ENCODE measurements at regions not wholly inside any gene's neighbourhood (a gene's known extent, or its start where the extent isn't known, plus 50 kb on each side); places are given as distances from the start of the nearest gene placed in this dataset.

DNA sequence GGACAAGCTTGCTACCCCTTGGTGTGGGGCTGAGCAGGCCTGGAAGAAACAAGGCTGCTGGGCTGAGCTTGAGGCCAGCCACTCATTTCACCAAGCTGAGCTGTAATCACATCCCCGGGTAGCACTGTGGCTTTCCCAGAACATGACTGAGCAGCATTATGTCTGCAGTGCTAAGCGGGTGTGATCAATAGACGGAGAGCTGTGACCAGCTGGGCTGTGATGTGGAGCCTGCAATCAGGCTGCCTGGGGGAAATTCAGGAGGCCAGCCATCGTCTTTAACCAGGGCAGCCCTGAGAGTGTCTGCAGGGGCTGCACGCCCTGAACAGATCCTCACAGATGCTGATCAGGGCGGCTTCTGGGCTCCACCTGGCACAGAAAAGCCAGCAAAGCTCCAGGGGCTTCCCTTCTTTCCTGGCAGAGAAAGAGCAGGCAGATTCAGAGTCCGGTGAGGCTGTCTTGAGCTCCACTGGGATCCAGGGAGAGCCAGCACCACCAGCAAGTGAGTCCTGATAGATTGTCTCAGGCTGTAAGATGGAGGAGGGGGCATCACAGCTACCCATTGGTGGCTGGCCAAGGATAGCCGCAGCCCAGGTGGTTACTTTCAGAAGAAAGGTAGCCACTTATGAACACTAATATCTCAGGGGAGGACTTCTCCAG lies 165.9 kb downstream of the NRN1 start:
- Histone ChIP-seq H3K4me1 (ENCODE audit: insufficient read depth, low read length) (no peaks in the 10 kb centered on the region), H3K23me2 (ENCODE audit: insufficient read length, low read depth, low read length, poor library complexity, severe bottlenecking) (no peaks in the 10 kb centered on the region), H2AK5ac (ENCODE audit: insufficient read length, low read length) (no peak overlapping the region), H3K23ac (ENCODE audit: insufficient read length, low read depth, low read length) (no peak overlapping the region), H2BK120ac (ENCODE audit: low read depth, low read length, poor library complexity, severe bottlenecking) (no peak overlapping the region), H4K91ac (ENCODE audit: insufficient read length, low read depth, low read length) (no peak overlapping the region), H3K4ac (ENCODE audit: low read depth, low read length) (no peak overlapping the region), H3K18ac (ENCODE audit: insufficient read length, low read depth, low read length) (no peak overlapping the region), H4K8ac (replicated peaks; ENCODE audit: insufficient read length, low read depth, low read length) (no peak overlapping the region), H4K5ac (ENCODE audit: insufficient read length, low read depth, low read length) (no peak overlapping the region), H3K27me3 (ENCODE audit: insufficient read depth, low read length) (peaks cover 6% of the 10 kb centered on the region; the same call in 1 of the 2 replicates), H3K79me1 (ENCODE audit: insufficient read depth, low read depth, low read length, poor library complexity, severe bottlenecking) (no peaks in the 10 kb centered on the region), H3K27ac (ENCODE audit: insufficient read length, low read depth, low read length) (no peak overlapping the region), H3K56ac (ENCODE audit: insufficient read length, low read depth, low read length) (no peak overlapping the region), H4K20me1 (ENCODE audit: control insufficient read depth, insufficient read depth, insufficient read length) (no peaks in the 10 kb centered on the region), H3T11ph (ENCODE audit: low read length) (no peak overlapping the region), H2BK20ac (ENCODE audit: low read depth, low read length, poor library complexity, severe bottlenecking) (no peak overlapping the region), H3K9me3 (ENCODE audit: control insufficient read depth, low read depth, low read length) (no peaks in the 10 kb centered on the region), H2BK5ac (ENCODE audit: insufficient read length, low read length) (no peak overlapping the region), H3K14ac (ENCODE audit: insufficient read depth, low read length) (no peak overlapping the region), H2AFZ (ENCODE audit: low read length) (no peak overlapping the region), H3K4me2 (ENCODE audit: insufficient read depth, insufficient read length, low read length) (no peak overlapping the region), H3K79me2 (ENCODE audit: insufficient read depth, low read length) (no peaks in the 10 kb centered on the region), H3K9ac (ENCODE audit: extremely low read depth, insufficient read length, low read length) (no peak overlapping the region), H2BK15ac (ENCODE audit: low read depth, low read length) (no peak overlapping the region), H2BK12ac (ENCODE audit: insufficient read length, low read depth, low read length) (no peak overlapping the region)
- Mint-ChIP-seq H3K36me3 (ENCODE audit: insufficient read depth in 1 of 3, low read depth in 3 of 3) (no peaks in the 10 kb centered on the region; a peak in 1 of 7 replicates), H3K4me3 (no peak overlapping the region), H3K4me1 (no peaks in the 10 kb centered on the region), H3K27ac (no peak overlapping the region), H3K27me3 (ENCODE audit: low read depth) (peaks cover 87% of the 10 kb centered on the region), H3K9me3 (peaks cover 3 to 7% of the 10 kb centered on the region in 2 experiments; a peak in 3 of 5 replicates)
- no peak for DNase-seq
- TF ChIP-seq, protein P1, sequence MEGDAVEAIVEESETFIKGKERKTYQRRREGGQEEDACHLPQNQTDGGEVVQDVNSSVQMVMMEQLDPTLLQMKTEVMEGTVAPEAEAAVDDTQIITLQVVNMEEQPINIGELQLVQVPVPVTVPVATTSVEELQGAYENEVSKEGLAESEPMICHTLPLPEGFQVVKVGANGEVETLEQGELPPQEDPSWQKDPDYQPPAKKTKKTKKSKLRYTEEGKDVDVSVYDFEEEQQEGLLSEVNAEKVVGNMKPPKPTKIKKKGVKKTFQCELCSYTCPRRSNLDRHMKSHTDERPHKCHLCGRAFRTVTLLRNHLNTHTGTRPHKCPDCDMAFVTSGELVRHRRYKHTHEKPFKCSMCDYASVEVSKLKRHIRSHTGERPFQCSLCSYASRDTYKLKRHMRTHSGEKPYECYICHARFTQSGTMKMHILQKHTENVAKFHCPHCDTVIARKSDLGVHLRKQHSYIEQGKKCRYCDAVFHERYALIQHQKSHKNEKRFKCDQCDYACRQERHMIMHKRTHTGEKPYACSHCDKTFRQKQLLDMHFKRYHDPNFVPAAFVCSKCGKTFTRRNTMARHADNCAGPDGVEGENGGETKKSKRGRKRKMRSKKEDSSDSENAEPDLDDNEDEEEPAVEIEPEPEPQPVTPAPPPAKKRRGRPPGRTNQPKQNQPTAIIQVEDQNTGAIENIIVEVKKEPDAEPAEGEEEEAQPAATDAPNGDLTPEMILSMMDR (conservative IDR thresholded peaks at IDR 0.05) = no peak
- no CpG with 5 or more reads among the region's 8 CpGs for WGBS (ENCODE audit: extremely low coverage, insufficient read length, low lambda C conversion rate)
